Adipocyte (in vitro differentiated cells): ENCODE measurements at regions not wholly inside any gene's neighbourhood (a gene's known extent, or its start where the extent isn't known, plus 50 kb on each side); places are given as distances from the start of the nearest gene placed in this dataset.
"Not testable (repeated sequence)": the region's sequence is repeated elsewhere in the genome, so short reads cannot be mapped to it uniquely, and the experiment has no call there.

Experiments
- DNase-seq: peaks from one replicate; pipeline ENCODE4 v3.0.0-alpha.2; 2015; ENCODE audit warnings: low read depth
- H3K27me3 ChIP-seq: replicated peaks from 2 replicates; pipeline ENCODE4 v1.7.0; 2013; ENCODE audit warnings: mild to moderate bottlenecking, low read length, moderate library complexity; ENCODE audit not compliant: control insufficient read depth, insufficient read depth
- H3K36me3 ChIP-seq: 2 replicates; pipeline ENCODE4 v1.7.0; 2013; ENCODE audit warnings: low read length, mild to moderate bottlenecking, moderate library complexity; ENCODE audit not compliant: control insufficient read depth, insufficient read depth, severe bottlenecking
- H3K4me1 ChIP-seq: 2 replicates; pipeline ENCODE4 v1.7.0; 2013; ENCODE audit warnings: mild to moderate bottlenecking, low read length, moderate library complexity; ENCODE audit not compliant: control insufficient read depth, insufficient read depth
- H3K4me3 ChIP-seq: 2 replicates; pipeline ENCODE4 v1.7.0; 2013; ENCODE audit warnings: mild to moderate bottlenecking, low read length, moderate library complexity
- H3K9ac ChIP-seq: 2 replicates; pipeline ENCODE4 v1.7.0; 2013; ENCODE audit warnings: mild to moderate bottlenecking, low read length, moderate library complexity
- H3K9me3 ChIP-seq: 2 replicates; pipeline ENCODE4 v1.7.0; 2013; ENCODE audit warnings: mild to moderate bottlenecking, low read length, moderate library complexity; ENCODE audit not compliant: control insufficient read depth

GRCh38 chr14:99028521-99028920, 243.5 kb downstream of the BCL11B start:
- no peak for DNase-seq
- peaks cover 26% of the 10 kb centered on the region for H3K27me3 ChIP-seq
- H3K4me3 ChIP-seq: no peak overlapping the region
- H3K4me1 ChIP-seq: peaks cover 2% of the 10 kb centered on the region
- H3K9ac ChIP-seq: no peak overlapping the region
- H3K36me3 ChIP-seq: no peaks in the 10 kb centered on the region
- no peaks in the 10 kb centered on the region for H3K9me3 ChIP-seq

DNA sequence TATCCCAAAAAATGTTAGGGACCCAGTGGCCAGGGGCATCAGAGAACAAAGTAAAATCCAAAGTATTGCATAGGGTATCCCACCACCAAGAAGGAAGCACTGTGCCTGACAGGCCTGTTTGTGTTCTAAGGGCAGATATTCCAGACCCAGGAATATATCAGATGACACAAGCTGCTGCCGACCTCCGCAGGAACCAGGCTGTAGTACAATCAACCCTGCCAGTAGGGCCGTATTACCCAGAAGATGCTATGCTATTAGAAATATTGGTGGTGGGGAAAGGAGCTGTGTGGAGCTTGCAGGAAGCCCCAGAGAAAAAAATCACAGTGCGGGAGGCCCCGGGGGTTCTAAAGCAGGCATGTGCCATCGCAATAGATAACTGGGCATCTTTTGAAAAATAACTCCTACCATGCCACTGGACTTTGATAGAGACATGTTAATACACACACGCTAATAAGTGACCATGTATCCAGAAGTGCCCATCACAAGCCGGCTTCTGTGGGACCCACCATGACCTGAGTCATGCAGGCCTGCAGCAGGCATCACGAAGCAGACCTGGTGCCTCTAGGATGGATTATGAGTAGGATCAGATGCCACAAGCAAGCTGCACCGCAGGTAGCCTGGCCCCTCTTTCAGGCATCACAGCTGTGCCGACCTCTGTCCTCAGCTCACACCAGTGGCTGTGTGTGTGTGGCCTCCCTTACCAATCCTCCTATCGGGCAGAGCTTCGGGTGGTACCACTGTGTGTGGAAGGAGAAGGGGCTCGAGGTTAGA, 242.7 kb downstream of the BCL11B start:
- Histone ChIP-seq H3K36me3 (no peaks in the 10 kb centered on the region), H3K4me3 (no peak overlapping the region), H3K27me3 (peaks cover 26% of the 10 kb centered on the region), H3K9ac (no peak overlapping the region), H3K4me1 (no peaks in the 10 kb centered on the region), H3K9me3 (no peaks in the 10 kb centered on the region)
- DNase-seq: no peak

DNA sequence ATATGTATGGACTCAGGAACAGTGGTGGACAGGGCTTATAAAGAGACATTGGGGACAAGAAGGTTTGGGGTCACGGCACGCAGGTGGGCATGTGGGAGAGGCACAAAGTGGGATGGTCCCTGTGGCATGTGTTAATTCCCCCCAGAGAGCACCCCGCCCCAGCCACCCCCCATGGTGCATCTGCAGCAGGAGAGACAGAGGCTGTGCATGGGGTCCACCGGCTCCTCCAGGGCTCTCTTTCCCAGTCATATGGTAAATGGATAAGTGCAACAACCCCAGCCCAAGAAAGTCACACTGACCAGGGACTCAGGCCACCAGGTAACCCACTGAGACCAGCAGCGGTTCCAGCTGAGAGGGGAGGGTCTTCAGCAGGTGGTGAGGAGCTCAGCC, 242.1 kb downstream of the BCL11B start:
- Histone ChIP-seq H3K4me1 (no peaks in the 10 kb centered on the region), H3K4me3 (no peak overlapping the region), H3K27me3 (peaks cover 26% of the 10 kb centered on the region), H3K9ac (no peak overlapping the region), H3K36me3 (no peaks in the 10 kb centered on the region), H3K9me3 (no peaks in the 10 kb centered on the region)
- DNase-seq: no peak

- no peak overlapping the region for H3K4me3 ChIP-seq
- H3K27me3 ChIP-seq: peaks cover 21% of the 10 kb centered on the region
- H3K9ac ChIP-seq: no peak overlapping the region
These were observed 241.5 kb downstream of the BCL11B start for GRCh38 chr14:99030454-99030853.

GRCh38 chr14:99032759-99033158, 239.2 kb downstream of the BCL11B start:
- no peak for DNase-seq
- H3K36me3 ChIP-seq: no peaks in the 10 kb centered on the region
- H3K4me3 ChIP-seq: no peak overlapping the region
- H3K4me1 ChIP-seq: peaks cover 13% of the 10 kb centered on the region
- H3K27me3 ChIP-seq: peaks cover 16% of the 10 kb centered on the region
- no peak overlapping the region for H3K9ac ChIP-seq
- H3K9me3 ChIP-seq: no peaks in the 10 kb centered on the region

More at GRCh38 chr14:99030454-99030853, 241.5 kb downstream of the BCL11B start:
- Histone ChIP-seq H3K36me3 (no peaks in the 10 kb centered on the region), H3K4me1 (peaks cover 4% of the 10 kb centered on the region), H3K9me3 (no peaks in the 10 kb centered on the region)
- no peak for DNase-seq

DNA sequence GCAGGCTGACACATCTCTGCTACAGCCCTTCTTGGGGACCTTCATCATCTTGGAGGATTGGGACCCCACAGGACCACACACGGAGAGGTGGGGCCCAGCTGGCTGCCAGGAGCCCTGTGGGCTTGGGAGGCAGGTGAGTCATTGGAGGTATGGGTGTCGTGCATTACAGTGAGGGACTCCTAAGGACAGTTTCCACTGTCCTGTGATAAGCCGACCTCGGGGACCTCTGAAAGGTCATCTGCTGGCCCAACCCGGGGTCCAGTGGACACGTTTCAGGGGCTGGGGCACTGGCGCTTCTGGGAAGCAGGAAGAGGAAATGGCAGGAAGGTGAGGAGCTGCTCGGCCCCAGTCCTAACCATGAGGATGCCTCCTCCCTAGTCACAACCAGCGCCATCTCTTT, 238.0 kb downstream of the BCL11B start:
- H3K4me1 ChIP-seq: peaks cover 13% of the 10 kb centered on the region
- no peaks in the 10 kb centered on the region for H3K9me3 ChIP-seq
- DNase-seq: no peak
- H3K4me3 ChIP-seq: no peak overlapping the region
- H3K27me3 ChIP-seq: peaks cover 13% of the 10 kb centered on the region
- no peak overlapping the region for H3K9ac ChIP-seq
- no peaks in the 10 kb centered on the region for H3K36me3 ChIP-seq

GRCh38 chr14:99034711-99035171, 237.3 kb downstream of the BCL11B start:
- Histone ChIP-seq H3K4me1 (peaks cover 13% of the 10 kb centered on the region), H3K9ac (no peak overlapping the region), H3K36me3 (no peaks in the 10 kb centered on the region), H3K4me3 (no peak overlapping the region), H3K9me3 (no peaks in the 10 kb centered on the region), H3K27me3 (peaks cover 5% of the 10 kb centered on the region)
- no peak for DNase-seq

DNA sequence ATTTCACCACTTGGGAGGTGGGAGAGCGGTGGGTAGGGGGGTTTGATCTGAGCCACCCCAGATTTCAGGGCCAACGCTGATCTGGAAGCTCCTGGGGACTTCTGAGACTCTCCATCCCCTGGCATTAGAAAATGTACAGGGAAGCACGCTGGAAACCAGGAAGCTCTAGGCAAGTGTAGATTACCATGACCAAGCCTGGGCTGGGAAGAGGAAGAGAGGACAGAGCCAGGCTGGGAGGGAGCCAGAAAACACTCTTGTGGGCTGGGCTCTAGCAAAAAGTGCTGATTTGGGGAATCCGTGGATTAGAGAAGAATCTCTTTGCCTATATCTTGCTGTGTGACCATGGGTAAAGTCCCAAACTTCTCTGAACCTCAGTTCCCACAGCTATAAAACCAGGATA, 236.7 kb downstream of the BCL11B start:
- peak overlapping the region; percentile 32 for H3K4me3 ChIP-seq
- peaks cover 9% of the 10 kb centered on the region for H3K27me3 ChIP-seq
- DNase-seq: peak; percentile 47
- H3K9me3 ChIP-seq: no peaks in the 10 kb centered on the region
- H3K9ac ChIP-seq: peak overlapping the region; percentile 56
- H3K36me3 ChIP-seq: no peaks in the 10 kb centered on the region
- peaks cover 13% of the 10 kb centered on the region for H3K4me1 ChIP-seq

- peak overlapping the region; percentile 56 for H3K9ac ChIP-seq
- no peaks in the 10 kb centered on the region for H3K9me3 ChIP-seq
- peaks cover 6% of the 10 kb centered on the region for H3K27me3 ChIP-seq
- H3K4me1 ChIP-seq: peaks cover 13% of the 10 kb centered on the region
- H3K4me3 ChIP-seq: peak overlapping the region; percentile 32
- no peaks in the 10 kb centered on the region for H3K36me3 ChIP-seq
- peak; percentile 98 for DNase-seq
These were observed 236.0 kb downstream of the BCL11B start for GRCh38 chr14:99035712-99036610.

- no peak overlapping the region for H3K4me3 ChIP-seq
- peaks cover 13% of the 10 kb centered on the region for H3K4me1 ChIP-seq
- H3K9me3 ChIP-seq: no peaks in the 10 kb centered on the region
- DNase-seq: no peak
- H3K36me3 ChIP-seq: no peaks in the 10 kb centered on the region
- peak overlapping the region; percentile 52 for H3K9ac ChIP-seq
- peaks cover 5% of the 10 kb centered on the region for H3K27me3 ChIP-seq
These were observed 235.2 kb downstream of the BCL11B start for GRCh38 chr14:99036611-99037293.

- H3K9ac ChIP-seq, H3K4me3 ChIP-seq, H3K36me3 ChIP-seq, DNase-seq, H3K9me3 ChIP-seq, H3K27me3 ChIP-seq: not testable (repeated sequence)
- peaks cover 13% of the 10 kb centered on the region for H3K4me1 ChIP-seq
These were observed 234.7 kb downstream of the BCL11B start for GRCh38 chr14:99037326-99037725.
